HG03521 (cell line): ENCODE measurements at regions not wholly inside any gene's neighbourhood (a gene's known extent, or its start where the extent isn't known, plus 50 kb on each side); places are given as distances from the start of the nearest gene placed in this dataset.

Source experiments
- ATAC-seq: cut with Tn5 transposase; IDR thresholded peaks from one replicate; pipeline ENCODE4 v1.9.1; 2021; ENCODE audit warnings: mild to moderate bottlenecking, moderate library complexity; ENCODE audit not compliant: unreplicated experiment

GRCh38 chr9:7894231-7894630 is 94.7 kb upstream of the DMAC1 start:
- no peak for ATAC-seq

GRCh38 chr9:7892975-7893374 is 93.4 kb upstream of the DMAC1 start:
- no peak for ATAC-seq

- ATAC-seq = no peak
These were observed 80.1 kb upstream of the DMAC1 start for GRCh38 chr9:7879551-7880245.

DNA sequence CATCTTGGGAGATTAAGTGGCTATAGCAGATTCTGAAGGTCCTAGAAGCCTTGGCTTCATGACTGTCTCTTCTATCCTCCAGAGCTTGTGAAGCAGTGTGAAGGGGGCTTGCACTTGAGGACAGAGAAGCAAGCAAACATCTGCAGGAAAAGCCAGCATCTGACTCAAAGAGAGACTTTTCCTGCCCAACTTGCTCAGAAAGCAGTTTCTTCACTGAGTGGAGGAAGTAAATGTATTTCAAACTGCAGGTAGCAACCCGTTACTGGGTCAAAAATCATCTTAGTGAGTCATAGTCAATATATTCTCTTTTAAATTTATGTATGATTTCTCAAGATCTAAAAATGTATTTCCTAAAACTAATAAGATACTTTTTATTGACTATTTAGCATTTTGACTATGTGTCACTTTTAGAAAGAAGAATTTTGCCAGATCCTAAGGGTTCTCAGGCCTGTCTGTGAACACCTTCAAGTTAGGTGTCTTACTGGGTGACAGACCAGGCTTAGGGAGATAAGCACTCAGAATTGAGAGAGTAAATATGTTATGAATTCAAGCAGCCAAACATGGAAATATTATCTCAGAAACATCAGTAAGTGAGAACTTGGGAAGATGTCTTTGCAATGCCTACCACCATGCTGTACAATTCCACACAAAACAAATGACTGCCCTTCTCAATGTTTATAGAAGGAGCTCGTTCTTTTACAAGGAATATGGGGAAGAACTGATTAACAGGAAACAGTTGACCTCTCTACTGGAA is 72.6 kb upstream of the DMAC1 start:
- no peak for ATAC-seq

- ATAC-seq = no peak
These were observed 69.8 kb upstream of the DMAC1 start for GRCh38 chr9:7869340-7869739.

DNA sequence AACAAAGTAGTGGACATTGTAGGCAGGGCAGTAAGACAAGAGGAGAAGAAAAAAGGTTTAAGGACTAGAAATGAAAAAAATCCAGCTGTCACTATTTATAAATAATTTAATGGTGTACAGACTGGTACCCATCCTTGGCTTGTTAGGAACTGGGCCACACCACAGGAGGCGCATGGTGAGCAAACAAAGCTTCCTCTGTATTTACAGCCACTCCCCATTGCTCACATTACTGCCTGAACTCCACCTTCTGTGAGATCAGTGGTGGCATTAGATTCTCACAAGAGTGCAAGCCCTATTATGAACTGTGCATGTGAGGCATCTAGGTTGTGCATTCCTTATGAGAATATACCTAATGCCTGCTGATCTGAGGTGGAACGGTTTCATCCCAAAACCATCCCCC is 62.6 kb upstream of the DMAC1 start:
- no peak for ATAC-seq

GRCh38 chr9:7861086-7861485 is 61.5 kb upstream of the DMAC1 start:
- ATAC-seq = no peak

GRCh38 chr9:7860335-7860709 is 60.7 kb upstream of the DMAC1 start:
- no peak for ATAC-seq

DNA sequence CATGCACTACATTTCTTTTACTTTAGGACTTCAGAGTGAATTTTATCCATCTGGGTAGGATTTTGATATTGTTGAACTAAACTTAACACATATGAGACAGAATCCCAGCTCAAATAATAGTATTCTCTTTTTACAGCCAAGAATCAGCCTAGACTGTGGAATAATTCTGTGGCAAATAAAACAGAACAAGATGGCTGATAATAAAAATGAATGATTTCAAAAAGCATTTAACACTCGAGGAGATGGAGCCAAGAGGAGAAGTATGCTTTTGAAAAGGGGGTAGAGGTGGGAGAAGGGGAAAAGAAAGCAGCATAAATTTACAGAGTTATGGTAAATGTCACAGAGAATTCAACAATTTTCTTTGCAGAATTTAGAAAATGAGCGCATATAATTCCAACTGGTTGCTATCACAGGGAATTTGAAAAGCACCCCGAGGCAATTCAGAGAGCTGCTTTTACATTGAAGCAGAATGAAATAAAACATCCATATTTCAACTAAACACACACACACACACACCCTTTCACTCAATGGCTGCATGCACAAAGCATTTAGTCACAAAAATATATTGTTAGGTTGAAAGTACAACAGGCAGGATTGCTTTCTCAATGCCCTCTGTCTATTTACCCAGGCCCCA is 60.2 kb upstream of the DMAC1 start:
- ATAC-seq = no peak

DNA sequence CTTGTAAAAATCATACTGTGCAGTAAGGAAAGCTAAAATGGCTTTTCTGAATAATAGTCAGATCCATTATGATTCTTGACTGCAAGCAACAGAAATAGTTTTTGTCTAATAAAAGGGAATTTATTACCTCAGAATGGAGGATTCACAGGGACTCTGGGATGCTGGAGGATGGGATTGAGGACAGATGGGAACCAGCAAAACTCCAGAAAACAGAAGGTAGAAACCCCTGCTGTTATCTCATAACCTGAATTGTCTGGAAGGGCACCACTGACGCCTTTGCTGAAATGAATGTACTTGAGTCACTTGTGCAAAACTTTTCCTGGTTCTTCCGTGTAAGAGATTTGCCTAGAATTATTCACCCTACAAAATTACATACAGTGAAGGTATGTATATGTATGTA is 58.6 kb upstream of the DMAC1 start:
- no peak for ATAC-seq

GRCh38 chr9:7854763-7855162 is 55.2 kb upstream of the DMAC1 start:
- ATAC-seq = no peak
